GM12874 (cell line): ENCODE measurements at regions not wholly inside any gene's neighbourhood (a gene's known extent, or its start where the extent isn't known, plus 50 kb on each side); places are given as distances from the start of the nearest gene placed in this dataset.

ENCODE experiments used
- TF ChIP-seq, protein P1 (sequence below): IDR thresholded peaks from 2 replicates; pipeline ENCODE4 v1.5.1; 2011; ENCODE audit warnings: low read depth, mild to moderate bottlenecking, control low read depth, low read length, moderate library complexity; ENCODE audit not compliant: insufficient read depth

DNA sequence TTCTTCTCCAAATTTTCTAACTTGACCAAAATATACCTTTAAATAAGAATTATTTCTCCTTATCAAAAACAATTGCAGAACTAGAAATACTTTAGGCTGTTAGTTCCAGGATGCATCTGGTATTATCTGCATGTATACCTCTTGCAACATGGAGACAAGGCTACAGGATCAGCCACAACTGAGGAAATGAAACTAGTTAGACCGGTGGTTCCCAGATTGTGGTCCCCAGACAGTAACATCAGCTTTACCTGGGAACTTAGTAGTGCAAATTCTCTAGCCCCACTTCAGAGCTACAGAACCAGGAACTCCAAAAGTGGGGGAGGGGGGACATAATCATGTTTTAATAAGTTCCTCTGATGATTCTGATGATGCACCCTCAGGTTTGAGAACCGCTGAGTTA, 61.6 kb upstream of the C9orf72 start:
- TF ChIP-seq, protein P1, sequence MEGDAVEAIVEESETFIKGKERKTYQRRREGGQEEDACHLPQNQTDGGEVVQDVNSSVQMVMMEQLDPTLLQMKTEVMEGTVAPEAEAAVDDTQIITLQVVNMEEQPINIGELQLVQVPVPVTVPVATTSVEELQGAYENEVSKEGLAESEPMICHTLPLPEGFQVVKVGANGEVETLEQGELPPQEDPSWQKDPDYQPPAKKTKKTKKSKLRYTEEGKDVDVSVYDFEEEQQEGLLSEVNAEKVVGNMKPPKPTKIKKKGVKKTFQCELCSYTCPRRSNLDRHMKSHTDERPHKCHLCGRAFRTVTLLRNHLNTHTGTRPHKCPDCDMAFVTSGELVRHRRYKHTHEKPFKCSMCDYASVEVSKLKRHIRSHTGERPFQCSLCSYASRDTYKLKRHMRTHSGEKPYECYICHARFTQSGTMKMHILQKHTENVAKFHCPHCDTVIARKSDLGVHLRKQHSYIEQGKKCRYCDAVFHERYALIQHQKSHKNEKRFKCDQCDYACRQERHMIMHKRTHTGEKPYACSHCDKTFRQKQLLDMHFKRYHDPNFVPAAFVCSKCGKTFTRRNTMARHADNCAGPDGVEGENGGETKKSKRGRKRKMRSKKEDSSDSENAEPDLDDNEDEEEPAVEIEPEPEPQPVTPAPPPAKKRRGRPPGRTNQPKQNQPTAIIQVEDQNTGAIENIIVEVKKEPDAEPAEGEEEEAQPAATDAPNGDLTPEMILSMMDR, result no peak

DNA sequence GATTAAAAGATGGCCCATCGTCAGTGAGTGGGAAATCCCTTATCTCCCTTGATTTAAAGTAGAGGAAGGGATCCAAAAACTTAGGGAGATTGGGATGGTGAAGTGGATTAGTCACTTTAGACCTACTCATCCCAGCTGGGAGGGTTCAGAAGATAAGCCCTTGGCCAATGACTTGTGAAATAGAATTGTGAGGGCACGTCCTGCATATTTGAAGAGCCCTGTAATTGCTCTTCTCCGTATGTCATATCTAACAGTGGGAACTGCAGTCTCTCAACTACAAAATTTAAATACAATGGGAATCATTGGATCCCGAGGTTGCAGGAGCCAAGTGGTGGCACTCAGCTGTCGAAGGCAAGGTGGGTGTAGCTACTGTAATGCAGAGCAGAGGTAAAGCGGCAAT, 65.4 kb upstream of the C9orf72 start:
- TF ChIP-seq, protein P1, result no peak

DNA sequence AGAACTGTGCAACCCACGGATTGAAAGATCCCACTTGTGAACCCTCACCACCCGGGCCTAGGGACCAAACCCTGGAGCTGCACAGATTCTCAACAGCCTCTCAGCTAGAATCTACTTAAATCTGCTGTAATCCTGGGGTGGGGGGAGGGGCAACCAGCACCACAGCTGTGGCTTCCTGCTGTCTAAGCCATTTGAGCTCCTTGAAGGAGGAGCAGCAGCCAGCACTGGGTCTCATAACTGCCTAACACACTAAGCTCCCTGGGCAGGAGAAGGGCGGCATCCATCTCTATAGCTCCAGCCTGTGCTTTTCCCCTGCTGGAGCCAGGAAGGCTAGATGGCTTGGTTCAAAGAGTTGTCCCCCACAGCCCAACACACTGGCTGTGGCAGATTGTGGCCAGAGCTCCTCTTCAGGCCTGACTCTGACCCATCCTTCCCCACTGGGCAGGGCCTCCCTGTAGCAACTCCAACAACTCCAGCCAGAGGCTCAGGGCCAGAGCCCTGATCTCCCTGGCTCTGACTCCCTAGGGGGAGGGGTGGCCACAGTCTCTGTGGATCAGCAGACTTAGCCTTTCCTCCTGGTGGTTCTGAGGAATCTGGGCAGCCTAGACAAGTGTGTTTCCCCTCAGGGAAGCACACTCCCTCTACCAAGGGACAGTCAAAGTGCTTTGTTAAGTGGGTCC, 72.0 kb upstream of the C9orf72 start:
- TF ChIP-seq, protein P1, result no peak

DNA sequence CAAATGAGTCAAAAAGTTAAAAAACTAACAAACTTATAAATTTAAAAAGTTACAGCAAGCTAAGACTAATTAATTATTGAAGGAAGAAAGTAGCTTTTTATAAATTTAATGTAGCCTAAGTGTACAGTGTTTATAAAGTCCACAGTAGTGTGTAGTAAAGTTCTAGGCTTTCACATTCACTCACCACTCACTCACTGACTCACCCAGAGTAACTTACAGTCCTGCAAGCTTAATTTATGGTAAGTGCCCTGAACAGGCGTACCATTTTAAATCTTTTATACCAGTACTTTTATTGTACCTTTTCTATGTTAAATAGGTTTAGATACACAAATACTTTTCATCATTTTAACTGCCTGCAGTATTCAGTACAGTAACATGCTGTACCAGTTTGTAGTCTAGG, 80.0 kb upstream of the C9orf72 start:
- TF ChIP-seq, protein P1, result no peak

DNA sequence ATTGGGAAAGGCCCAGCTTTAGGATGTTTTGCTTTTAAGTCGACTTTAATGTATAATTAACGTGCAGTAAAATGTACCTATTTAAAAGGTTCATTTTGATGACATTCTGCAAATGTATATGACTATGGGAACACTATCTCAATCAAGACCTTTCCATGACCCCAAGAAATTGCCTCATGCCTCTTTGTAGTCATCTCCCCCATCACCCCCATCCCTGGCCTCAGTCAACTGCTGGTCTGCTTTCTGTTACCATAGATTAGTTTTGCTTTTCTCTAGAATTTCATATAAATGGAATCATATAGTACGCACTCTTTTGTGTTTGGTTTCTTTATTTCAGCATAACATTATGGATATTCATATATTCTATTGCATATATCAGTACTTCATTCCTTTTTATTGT, 80.7 kb upstream of the C9orf72 start:
- TF ChIP-seq, protein P1, result no peak

DNA sequence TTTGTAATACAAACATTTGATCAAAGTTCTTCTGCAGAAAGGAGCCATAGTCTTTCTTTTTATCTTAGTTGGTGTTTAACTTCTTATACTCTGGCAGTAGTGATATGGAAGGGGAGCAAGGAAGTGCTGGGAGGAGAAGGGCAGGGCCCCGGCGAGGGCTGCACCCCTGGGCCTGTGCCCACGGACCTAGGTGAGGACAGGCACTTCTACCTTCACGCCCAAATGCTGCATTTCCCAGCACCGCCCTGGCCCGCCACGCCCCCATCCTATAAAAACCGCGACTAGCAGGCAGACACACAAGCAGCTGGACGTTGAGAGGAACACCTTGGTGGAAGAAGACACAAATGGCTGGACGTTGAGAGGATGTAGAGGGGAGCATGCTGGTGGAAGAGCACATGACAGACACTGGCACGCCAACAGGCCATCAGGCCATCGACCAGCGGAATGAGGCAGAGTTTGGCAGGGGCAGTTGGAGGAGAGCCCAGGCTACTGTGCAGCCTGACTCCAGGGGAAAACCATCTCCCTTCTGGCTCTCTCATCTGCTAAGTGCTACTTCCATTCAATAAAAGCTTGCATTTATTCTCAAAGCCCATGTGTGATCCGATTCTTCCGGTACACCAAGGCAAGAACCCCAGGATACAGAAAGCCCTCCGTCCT, 81.5 kb upstream of the C9orf72 start:
- TF ChIP-seq, protein P1, result no peak

DNA sequence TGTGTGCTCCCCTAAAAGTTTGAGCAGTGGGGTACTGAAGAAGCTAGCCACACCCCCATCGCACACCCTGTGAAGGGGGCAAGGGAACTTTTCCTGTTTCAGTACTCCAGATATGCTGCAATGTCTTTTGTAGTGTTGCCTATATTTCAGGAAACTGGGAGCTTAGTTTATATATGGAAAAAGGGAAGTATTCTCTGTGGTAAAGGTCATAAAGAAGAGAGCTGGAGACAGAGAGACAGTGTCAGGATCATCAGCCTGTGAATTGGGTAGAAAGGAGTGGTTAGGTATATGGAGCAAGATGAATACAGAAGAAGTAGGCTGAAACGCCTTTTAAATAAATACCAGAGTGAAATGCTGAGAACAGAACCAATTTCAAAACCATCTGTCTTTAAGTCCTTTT, 82.2 kb upstream of the C9orf72 start:
- TF ChIP-seq, protein P1, result no peak
